ENCODE measurements at regions not wholly inside any gene's neighbourhood (a gene's known extent, or its start where the extent isn't known, plus 50 kb on each side); places are given as distances from the start of the nearest gene placed in this dataset.

GRCh38 chr12:114848666-114849065 lies 164.7 kb upstream of the TBX3 start:
- TF ChIP-seq CTCF (IDR thresholded peaks at IDR 0.05) (no peak), POLR2A (IDR thresholded peaks at IDR 0.05) (no peak)

Measured in lower leg skin (tissue), 3 donors.